ENCODE measurements at regions not wholly inside any gene's neighbourhood (a gene's known extent, or its start where the extent isn't known, plus 50 kb on each side); places are given as distances from the start of the nearest gene placed in this dataset.

- Histone ChIP-seq H3K27me3 (ENCODE audit: insufficient read depth, low read length, poor library complexity) (no peaks in the 10 kb centered on the region), H3K4me1 (ENCODE audit: insufficient read depth, low read length) (no peaks in the 10 kb centered on the region), H4K20me1 (ENCODE audit: insufficient read depth, low read length) (no peaks in the 10 kb centered on the region), H3K9me3 (ENCODE audit: insufficient read depth, low read length, severe bottlenecking) (no peaks in the 10 kb centered on the region), H3K27ac (ENCODE audit: low read length) (no peak overlapping the region), H3K4me2 (ENCODE audit: insufficient read depth, low read length) (no peak overlapping the region), H3K36me3 (ENCODE audit: insufficient read depth, low read length) (no peaks in the 10 kb centered on the region), H2AFZ (ENCODE audit: low read depth, low read length) (no peak overlapping the region), H3K4me3 (ENCODE audit: low read depth in 1 of 2, low read length in 2 of 2) (no peak overlapping the region), H3K9ac (ENCODE audit: low read depth, low read length) (no peak overlapping the region), H3K79me2 (ENCODE audit: insufficient read depth, low read length) (no peaks in the 10 kb centered on the region)
- no peak for TF ChIP-seq CTCF (IDR thresholded peaks at IDR 0.05; ENCODE audit: borderline replicate concordance, extremely low read depth, low read length, poor library complexity, severe bottlenecking)
- TF ChIP-seq EZH2 (IDR thresholded peaks at IDR 0.05; ENCODE audit: borderline replicate concordance, low read depth, low read length, severe bottlenecking) = no peak
- DNase-seq = no peak
- ATAC-seq (ENCODE audit: insufficient read depth, low read depth) = no peak
Measured at GRCh38 chr11:107249054-107249453, 208.6 kb downstream of the CWF19L2 start.

GRCh38 chr11:107247167-107247861 is 210.3 kb downstream of the CWF19L2 start:
- no peak overlapping the region for H3K27ac ChIP-seq (ENCODE audit: low read length)

GRCh38 chr11:107243929-107244328 is 213.7 kb downstream of the CWF19L2 start:
- no peak overlapping the region for H2AFZ ChIP-seq (ENCODE audit: low read depth, low read length)
- H3K4me1 ChIP-seq (ENCODE audit: insufficient read depth, low read length) = no peaks in the 10 kb centered on the region
- H4K20me1 ChIP-seq (ENCODE audit: insufficient read depth, low read length) = no peaks in the 10 kb centered on the region
- H3K79me2 ChIP-seq (ENCODE audit: insufficient read depth, low read length) = no peaks in the 10 kb centered on the region
- no peak overlapping the region for H3K4me3 ChIP-seq (ENCODE audit: low read depth in 1 of 2, low read length in 2 of 2)
- H3K4me2 ChIP-seq (ENCODE audit: insufficient read depth, low read length) = no peak overlapping the region
- TF ChIP-seq CTCF (IDR thresholded peaks at IDR 0.05; ENCODE audit: borderline replicate concordance, extremely low read depth, low read length, poor library complexity, severe bottlenecking) (no peak), EZH2 (IDR thresholded peaks at IDR 0.05; ENCODE audit: borderline replicate concordance, low read depth, low read length, severe bottlenecking) (no peak)
- DNase-seq (no peak), ATAC-seq (ENCODE audit: insufficient read depth, low read depth) (no peak)
- H3K36me3 ChIP-seq (ENCODE audit: insufficient read depth, low read length) = no peaks in the 10 kb centered on the region
- H3K9ac ChIP-seq (ENCODE audit: low read depth, low read length) = no peak overlapping the region
- no peak overlapping the region for H3K27ac ChIP-seq (ENCODE audit: low read length)
- no peaks in the 10 kb centered on the region for H3K27me3 ChIP-seq (ENCODE audit: insufficient read depth, low read length, poor library complexity)
- no peaks in the 10 kb centered on the region for H3K9me3 ChIP-seq (ENCODE audit: insufficient read depth, low read length, severe bottlenecking)

More at GRCh38 chr11:107247167-107247861, 210.3 kb downstream of the CWF19L2 start:
- no peak for ATAC-seq (ENCODE audit: insufficient read depth, low read depth)
- Histone ChIP-seq H3K36me3 (ENCODE audit: insufficient read depth, low read length) (no peaks in the 10 kb centered on the region), H3K4me2 (ENCODE audit: insufficient read depth, low read length) (no peak overlapping the region), H3K79me2 (ENCODE audit: insufficient read depth, low read length) (no peaks in the 10 kb centered on the region), H2AFZ (ENCODE audit: low read depth, low read length) (no peak overlapping the region), H3K27me3 (ENCODE audit: insufficient read depth, low read length, poor library complexity) (no peaks in the 10 kb centered on the region), H3K9me3 (ENCODE audit: insufficient read depth, low read length, severe bottlenecking) (no peaks in the 10 kb centered on the region), H4K20me1 (ENCODE audit: insufficient read depth, low read length) (no peaks in the 10 kb centered on the region), H3K4me1 (ENCODE audit: insufficient read depth, low read length) (no peaks in the 10 kb centered on the region), H3K9ac (ENCODE audit: low read depth, low read length) (no peak overlapping the region), H3K4me3 (ENCODE audit: low read depth in 1 of 2, low read length in 2 of 2) (no peak overlapping the region)
- TF ChIP-seq CTCF (IDR thresholded peaks at IDR 0.05; ENCODE audit: borderline replicate concordance, extremely low read depth, low read length, poor library complexity, severe bottlenecking) = no peak
- TF ChIP-seq EZH2 (IDR thresholded peaks at IDR 0.05; ENCODE audit: borderline replicate concordance, low read depth, low read length, severe bottlenecking) = no peak
- no peak for DNase-seq
